ENCODE measurements at regions not wholly inside any gene's neighbourhood (a gene's known extent, or its start where the extent isn't known, plus 50 kb on each side); places are given as distances from the start of the nearest gene placed in this dataset.

DNA sequence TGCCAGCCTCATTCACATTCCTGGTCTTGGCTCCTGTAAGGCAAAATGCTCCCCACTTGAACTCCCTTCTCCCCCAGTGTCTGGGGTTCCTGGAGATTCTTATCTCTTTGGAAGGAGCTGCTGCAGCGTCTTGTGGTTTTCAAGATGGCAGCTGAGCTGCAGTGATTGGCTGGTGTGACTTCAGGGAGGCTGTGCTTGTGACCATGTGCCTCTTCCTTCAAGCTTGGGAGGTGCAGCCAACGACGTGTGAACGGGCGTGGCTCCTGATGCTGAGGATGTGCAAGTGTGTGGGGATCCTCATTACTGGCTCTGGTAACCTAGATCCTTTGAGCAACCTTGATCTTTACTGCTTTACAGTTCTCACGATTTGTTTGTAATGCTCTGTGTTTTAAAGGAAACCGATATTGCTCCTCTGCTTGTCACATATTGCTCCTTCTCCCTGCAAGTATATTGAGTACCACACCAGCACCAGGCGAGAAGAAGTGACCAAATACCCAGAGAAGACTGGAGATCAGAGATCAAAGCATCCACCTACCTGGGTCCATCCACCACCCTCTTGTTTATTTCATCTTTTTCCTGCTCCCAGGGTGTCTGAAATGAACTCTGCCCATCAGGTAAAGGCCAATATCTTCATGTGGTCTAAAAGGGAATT is 208.5 kb downstream of the FGF9 start:
- TF ChIP-seq CTCF (IDR thresholded peaks at IDR 0.05; ENCODE audit: insufficient read depth, low read depth, low read length) (no peak), EZH2 (IDR thresholded peaks at IDR 0.05; ENCODE audit: insufficient read depth, low read length) (no peak)
